Astrocyte (in vitro differentiated cells and primary cell): ENCODE measurements at regions not wholly inside any gene's neighbourhood (a gene's known extent, or its start where the extent isn't known, plus 50 kb on each side); places are given as distances from the start of the nearest gene placed in this dataset.

Experiments used
- CTCF ChIP-seq: IDR thresholded peaks from 2 replicates; pipeline ENCODE4 v1.5.1; 2011; ENCODE audit warnings: low read depth, mild to moderate bottlenecking, inconsistent platforms, low read length, moderate library complexity; ENCODE audit not compliant: insufficient read depth
- EZH2 ChIP-seq: IDR thresholded peaks from 2 replicates; pipeline ENCODE4 v1.6.1; 2012; ENCODE audit warnings: mild to moderate bottlenecking, low read length, inconsistent platforms; ENCODE audit not compliant: insufficient read depth

DNA sequence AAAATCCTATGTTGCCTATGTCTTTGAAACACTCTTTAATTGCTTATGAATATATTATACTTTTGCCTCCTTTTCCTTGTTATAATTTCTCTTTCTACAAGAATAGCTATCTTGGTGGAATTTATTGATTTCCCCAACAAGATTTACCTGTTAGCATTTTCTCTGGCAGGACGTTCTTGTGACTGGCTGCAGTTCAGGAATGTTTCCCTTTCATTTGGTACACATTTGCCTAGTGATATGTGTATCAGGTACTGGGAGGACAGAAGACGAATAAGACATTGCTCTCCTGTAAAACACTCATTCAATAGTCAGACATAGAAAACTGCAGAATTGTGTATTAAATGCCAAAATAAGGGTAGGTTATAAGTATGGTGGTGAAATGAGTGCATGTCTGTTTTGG lies 279.9 kb downstream of the FAT3 start:
- TF ChIP-seq CTCF: no peak
- no peak for TF ChIP-seq EZH2
